ENCODE measurements at regions not wholly inside any gene's neighbourhood (a gene's known extent, or its start where the extent isn't known, plus 50 kb on each side); places are given as distances from the start of the nearest gene placed in this dataset.

DNA sequence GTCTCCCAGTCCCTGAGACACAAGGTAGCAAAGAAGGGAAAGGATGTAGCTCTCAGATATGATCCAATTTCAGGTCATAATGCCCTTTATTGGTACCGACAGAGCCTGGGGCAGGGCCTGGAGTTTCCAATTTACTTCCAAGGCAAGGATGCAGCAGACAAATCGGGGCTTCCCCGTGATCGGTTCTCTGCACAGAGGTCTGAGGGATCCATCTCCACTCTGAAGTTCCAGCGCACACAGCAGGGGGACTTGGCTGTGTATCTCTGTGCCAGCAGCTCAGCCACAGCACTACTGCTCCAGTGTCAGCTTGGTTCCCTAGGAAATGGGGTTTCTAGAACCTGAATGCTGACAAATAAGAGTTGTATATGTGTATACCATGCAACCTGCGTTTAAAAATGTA, 74.6 kb upstream of the PRSS58 start:
- TF ChIP-seq EZH2 (IDR thresholded peaks at IDR 0.05; ENCODE audit: low read length): no peak
- TF ChIP-seq, protein P1, sequence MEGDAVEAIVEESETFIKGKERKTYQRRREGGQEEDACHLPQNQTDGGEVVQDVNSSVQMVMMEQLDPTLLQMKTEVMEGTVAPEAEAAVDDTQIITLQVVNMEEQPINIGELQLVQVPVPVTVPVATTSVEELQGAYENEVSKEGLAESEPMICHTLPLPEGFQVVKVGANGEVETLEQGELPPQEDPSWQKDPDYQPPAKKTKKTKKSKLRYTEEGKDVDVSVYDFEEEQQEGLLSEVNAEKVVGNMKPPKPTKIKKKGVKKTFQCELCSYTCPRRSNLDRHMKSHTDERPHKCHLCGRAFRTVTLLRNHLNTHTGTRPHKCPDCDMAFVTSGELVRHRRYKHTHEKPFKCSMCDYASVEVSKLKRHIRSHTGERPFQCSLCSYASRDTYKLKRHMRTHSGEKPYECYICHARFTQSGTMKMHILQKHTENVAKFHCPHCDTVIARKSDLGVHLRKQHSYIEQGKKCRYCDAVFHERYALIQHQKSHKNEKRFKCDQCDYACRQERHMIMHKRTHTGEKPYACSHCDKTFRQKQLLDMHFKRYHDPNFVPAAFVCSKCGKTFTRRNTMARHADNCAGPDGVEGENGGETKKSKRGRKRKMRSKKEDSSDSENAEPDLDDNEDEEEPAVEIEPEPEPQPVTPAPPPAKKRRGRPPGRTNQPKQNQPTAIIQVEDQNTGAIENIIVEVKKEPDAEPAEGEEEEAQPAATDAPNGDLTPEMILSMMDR (optimal IDR thresholded peaks at IDR 0.05 in 1 of 3, IDR thresholded peaks at IDR 0.05 in 1 of 3, conservative IDR thresholded peaks at IDR 0.05 in 1 of 3; ENCODE audit: extremely low read depth in 1 of 3, insufficient read depth in 2 of 3, low read length in 3 of 3): no peak
